Trophoblast cell (in vitro differentiated cells and primary cell): ENCODE measurements at regions not wholly inside any gene's neighbourhood (a gene's known extent, or its start where the extent isn't known, plus 50 kb on each side); places are given as distances from the start of the nearest gene placed in this dataset.

ENCODE experiments used
- DNase-seq, 2 donors: peaks; one replicate each; pipeline ENCODE4 v3.0.0-alpha.2; 2016
- H2AFZ ChIP-seq: 2 replicates; pipeline ENCODE4 v1.6.1; 2013; ENCODE audit warnings: low read length, moderate library complexity, mild to moderate bottlenecking; ENCODE audit not compliant: insufficient read depth, poor library complexity
- H2AK5ac ChIP-seq: 2 replicates; pipeline ENCODE4 v1.6.1; 2013; ENCODE audit warnings: mild to moderate bottlenecking, low read length
- H2BK120ac ChIP-seq: 2 replicates; pipeline ENCODE4 v1.6.1; 2013; ENCODE audit warnings: low read length, mild to moderate bottlenecking, moderate library complexity; ENCODE audit not compliant: insufficient read depth, poor library complexity
- H2BK12ac ChIP-seq: 2 replicates; pipeline ENCODE4 v1.6.1; 2013; ENCODE audit warnings: mild to moderate bottlenecking, low read length, moderate library complexity
- H2BK5ac ChIP-seq: 2 replicates; pipeline ENCODE4 v1.6.1; 2013; ENCODE audit warnings: low read length, low read depth, moderate library complexity, mild to moderate bottlenecking; ENCODE audit not compliant: poor library complexity
- H3K14ac ChIP-seq: 2 replicates; pipeline ENCODE4 v1.6.1; 2013; ENCODE audit warnings: mild to moderate bottlenecking, low read length
- H3K18ac ChIP-seq: 2 replicates; pipeline ENCODE4 v1.6.1; 2013; ENCODE audit warnings: mild to moderate bottlenecking, low read length
- H3K23ac ChIP-seq: 2 replicates; pipeline ENCODE4 v1.6.1; 2013; ENCODE audit warnings: low read length
- H3K27ac ChIP-seq: 2 replicates; pipeline ENCODE4 v1.5.1; 2013; ENCODE audit warnings: low read depth, mild to moderate bottlenecking, inconsistent platforms, low read length, moderate library complexity
- H3K27me3 ChIP-seq: 2 replicates; pipeline ENCODE4 v1.6.1; 2013; ENCODE audit warnings: inconsistent platforms, mild to moderate bottlenecking, low read length, moderate library complexity; ENCODE audit not compliant: insufficient read depth
- H3K36me3 ChIP-seq, 2 experiments: 1 replicate in 1 of 2; 2 replicates in 1 of 2; pipeline ENCODE4 v1.6.1; 2013; ENCODE audit warnings: low read length in 2 of 2, mild to moderate bottlenecking in 2 of 2, moderate library complexity in 1 of 2; ENCODE audit not compliant: insufficient read depth in 2 of 2, control insufficient read depth in 1 of 2
- H3K4ac ChIP-seq: 2 replicates; pipeline ENCODE4 v1.6.1; 2013; ENCODE audit warnings: low read depth, mild to moderate bottlenecking, low read length, moderate library complexity
- H3K4me1 ChIP-seq, 2 experiments: 1 replicate in 1 of 2; 2 replicates in 1 of 2; pipeline ENCODE4 v1.6.1; 2013; ENCODE audit warnings: low read length in 2 of 2, mild to moderate bottlenecking in 2 of 2, moderate library complexity in 1 of 2; ENCODE audit not compliant: insufficient read depth in 2 of 2, control insufficient read depth in 1 of 2
- H3K4me2 ChIP-seq: 2 replicates; pipeline ENCODE4 v1.6.1; 2013; ENCODE audit warnings: inconsistent platforms, mild to moderate bottlenecking, low read length, moderate library complexity
- H3K4me3 ChIP-seq: 2 replicates; pipeline ENCODE4 v1.5.1; 2013; ENCODE audit warnings: mild to moderate bottlenecking, low read depth, low read length, inconsistent platforms
- H3K79me1 ChIP-seq: one replicate; pipeline ENCODE4 v1.6.1; 2013; ENCODE audit warnings: low read length
- H3K79me2 ChIP-seq: 2 replicates; pipeline ENCODE4 v1.6.1; 2013; ENCODE audit warnings: low read length, mild to moderate bottlenecking; ENCODE audit not compliant: control insufficient read depth, insufficient read depth, poor library complexity
- H3K9ac ChIP-seq: 2 replicates; pipeline ENCODE4 v1.6.1; 2013; ENCODE audit warnings: mild to moderate bottlenecking, low read length
- H3K9me3 ChIP-seq: 2 replicates; pipeline ENCODE4 v1.6.1; 2013; ENCODE audit warnings: low read depth, mild to moderate bottlenecking, control low read depth, inconsistent platforms, low read length; ENCODE audit not compliant: insufficient read depth
- H4K12ac ChIP-seq: 2 replicates; pipeline ENCODE4 v1.6.1; 2013; ENCODE audit warnings: low read depth, mild to moderate bottlenecking, low read length, moderate library complexity
- H4K8ac ChIP-seq: 2 replicates; pipeline ENCODE4 v1.6.1; 2013; ENCODE audit warnings: low read depth, mild to moderate bottlenecking, low read length, moderate library complexity
- H4K91ac ChIP-seq: one replicate; pipeline ENCODE4 v1.6.1; 2013; ENCODE audit warnings: low read depth, mild to moderate bottlenecking, low read length, moderate library complexity
- WGBS: extraction: QIAGEN DNeasy Blood & Tissue Kit; methylation state at CpG from one replicate; pipeline ENCODE4 v1.1.7; 2013; ENCODE audit warnings: missing lambda C conversion rate; ENCODE audit not compliant: insufficient read length, insufficient coverage; ENCODE audit errors: extremely low coverage; 5-methylcytosine and 5-hydroxymethylcytosine counted together

- no CpG with 5 or more reads among the region's 2 CpGs for WGBS
- no peak overlapping the region for H3K9ac ChIP-seq
- no peak for DNase-seq
Observed at GRCh38 chr3:116512281-116512680, 67.0 kb upstream of the LSAMP start.

GRCh38 chr3:116512931-116513330 lies 67.6 kb upstream of the LSAMP start:
- Histone ChIP-seq H2BK120ac (no peak overlapping the region), H3K14ac (no peak overlapping the region), H4K91ac (no peak overlapping the region), H2AFZ (no peak overlapping the region), H3K27me3 (no peaks in the 10 kb centered on the region), H4K12ac (no peak overlapping the region), H3K79me2 (no peaks in the 10 kb centered on the region), H4K8ac (no peak overlapping the region), H3K4me2 (no peak overlapping the region), H3K9ac (no peak overlapping the region), H3K9me3 (no peaks in the 10 kb centered on the region), H3K27ac (no peak overlapping the region), H3K4me3 (no peak overlapping the region), H3K18ac (no peak overlapping the region), H3K4me1 (no peaks in the 10 kb centered on the region), H2BK12ac (no peak overlapping the region), H3K36me3 (no peaks in the 10 kb centered on the region), H3K79me1 (no peaks in the 10 kb centered on the region), H3K23ac (no peak overlapping the region), H2AK5ac (no peak overlapping the region), H3K4ac (no peak overlapping the region), H2BK5ac (no peak overlapping the region)
- no peak for DNase-seq
- WGBS: no CpG with 5 or more reads among the region's 2 CpGs

More at GRCh38 chr3:116512281-116512680, 67.0 kb upstream of the LSAMP start:
- no peaks in the 10 kb centered on the region for H3K79me2 ChIP-seq
- H3K23ac ChIP-seq: no peak overlapping the region
- H3K4me3 ChIP-seq: no peak overlapping the region
- H3K27me3 ChIP-seq: no peaks in the 10 kb centered on the region
- no peaks in the 10 kb centered on the region for H3K36me3 ChIP-seq
- no peak overlapping the region for H2BK120ac ChIP-seq
- no peaks in the 10 kb centered on the region for H3K9me3 ChIP-seq
- H2AFZ ChIP-seq: no peak overlapping the region
- no peak overlapping the region for H2BK5ac ChIP-seq
- no peaks in the 10 kb centered on the region for H3K4me1 ChIP-seq
- H3K79me1 ChIP-seq: no peaks in the 10 kb centered on the region
- H4K8ac ChIP-seq: no peak overlapping the region
- no peak overlapping the region for H4K12ac ChIP-seq
- no peak overlapping the region for H3K18ac ChIP-seq
- H3K4ac ChIP-seq: no peak overlapping the region
- H2AK5ac ChIP-seq: no peak overlapping the region
- H3K4me2 ChIP-seq: no peak overlapping the region
- no peak overlapping the region for H4K91ac ChIP-seq
- no peak overlapping the region for H3K27ac ChIP-seq
- no peak overlapping the region for H2BK12ac ChIP-seq
- H3K14ac ChIP-seq: no peak overlapping the region

GRCh38 chr3:116515973-116516372 lies 70.7 kb upstream of the LSAMP start:
- H3K27me3 ChIP-seq: no peaks in the 10 kb centered on the region
- H4K8ac ChIP-seq: no peak overlapping the region
- H3K4me3 ChIP-seq: no peak overlapping the region
- H3K14ac ChIP-seq: no peak overlapping the region
- H3K4me2 ChIP-seq: no peak overlapping the region
- H3K18ac ChIP-seq: no peak overlapping the region
- H3K9me3 ChIP-seq: no peaks in the 10 kb centered on the region
- no peak overlapping the region for H3K27ac ChIP-seq
- no peak overlapping the region for H4K91ac ChIP-seq
- no peaks in the 10 kb centered on the region for H3K79me1 ChIP-seq
- WGBS: no CpG with 5 or more reads among the region's 2 CpGs
- H3K79me2 ChIP-seq: no peaks in the 10 kb centered on the region
- H2AFZ ChIP-seq: no peak overlapping the region
- no peaks in the 10 kb centered on the region for H3K36me3 ChIP-seq
- H3K9ac ChIP-seq: no peak overlapping the region
- no peak overlapping the region for H2BK12ac ChIP-seq
- H2BK120ac ChIP-seq: no peak overlapping the region
- DNase-seq: no peak
- H2AK5ac ChIP-seq: no peak overlapping the region
- H3K4ac ChIP-seq: no peak overlapping the region
- no peak overlapping the region for H4K12ac ChIP-seq
- H3K4me1 ChIP-seq: no peaks in the 10 kb centered on the region
- H2BK5ac ChIP-seq: no peak overlapping the region
- no peak overlapping the region for H3K23ac ChIP-seq

GRCh38 chr3:116517308-116517707 lies 72.0 kb upstream of the LSAMP start:
- no peaks in the 10 kb centered on the region for H3K4me1 ChIP-seq
- H2BK120ac ChIP-seq: no peak overlapping the region
- WGBS: no CpG with 5 or more reads among the region's 1 CpG
- no peak for DNase-seq
- H3K79me2 ChIP-seq: no peaks in the 10 kb centered on the region
- no peaks in the 10 kb centered on the region for H3K79me1 ChIP-seq
- H3K4me2 ChIP-seq: no peak overlapping the region
- H3K36me3 ChIP-seq: no peaks in the 10 kb centered on the region
- H2AFZ ChIP-seq: no peak overlapping the region
- no peak overlapping the region for H2AK5ac ChIP-seq
- no peak overlapping the region for H2BK12ac ChIP-seq
- H4K12ac ChIP-seq: no peak overlapping the region
- no peak overlapping the region for H3K14ac ChIP-seq
- no peak overlapping the region for H4K8ac ChIP-seq
- H3K27me3 ChIP-seq: no peaks in the 10 kb centered on the region
- H3K4me3 ChIP-seq: no peak overlapping the region
- no peak overlapping the region for H2BK5ac ChIP-seq
- no peak overlapping the region for H3K9ac ChIP-seq
- no peak overlapping the region for H3K4ac ChIP-seq
- no peak overlapping the region for H3K18ac ChIP-seq
- no peak overlapping the region for H3K23ac ChIP-seq
- H3K9me3 ChIP-seq: no peaks in the 10 kb centered on the region
- no peak overlapping the region for H4K91ac ChIP-seq
- H3K27ac ChIP-seq: no peak overlapping the region
